Body of pancreas (tissue), 4 donors: ENCODE measurements at regions not wholly inside any gene's neighbourhood (a gene's known extent, or its start where the extent isn't known, plus 50 kb on each side); places are given as distances from the start of the nearest gene placed in this dataset.
"Not testable (repeated sequence)": the region's sequence is repeated elsewhere in the genome, so short reads cannot be mapped to it uniquely, and the experiment has no call there.

Experiments
- ATAC-seq: fragments of 150-250 bp; one replicate; pipeline ENCODE4 v1.9.1; 2016
- DNase-seq, 4 donors: peaks; one replicate each; pipeline ENCODE4 v3.0.0-alpha.2; 2019
- H3K27ac ChIP-seq, 4 donors: fragments of 200-600 bp; sonication (generic); 1 replicate in 3 of 4; 2 replicates in 1 of 4; pipeline versions ENCODE4 v1.5.1 to v1.6.1; 2016 to 2019; ENCODE audit warnings: mild to moderate bottlenecking in 1 of 4, mixed read lengths in 1 of 4, moderate library complexity in 1 of 4
- H3K27me3 ChIP-seq, 2 donors: fragments of 200-600 bp; sonication (generic); one replicate each; pipeline ENCODE4 v1.6.0; 2016; ENCODE audit warnings: mild to moderate bottlenecking in 1 of 2
- H3K36me3 ChIP-seq, 2 donors: fragments of 200-600 bp; sonication (generic); replicated peaks in 1 of 2; 2 replicates each; pipeline ENCODE4 v1.5.1; 2016; ENCODE audit warnings: low read depth in 2 of 2; ENCODE audit not compliant: insufficient read depth in 1 of 2
- H3K4me1 ChIP-seq: fragments of 200-600 bp; sonication (generic); one replicate; pipeline ENCODE4 v1.6.0; 2016
- H3K4me3 ChIP-seq, 2 donors: fragments of 200-600 bp; sonication (generic); 1 replicate in 1 of 2; 2 replicates in 1 of 2; pipeline ENCODE4 v1.5.1; 2016 to 2019
- H3K9me3 ChIP-seq, 3 donors: fragments of 200-600 bp; sonication (generic); 1 replicate in 2 of 3; 2 replicates in 1 of 3; pipeline ENCODE4 v1.5.1; 2016
- POLR2A ChIP-seq, 3 donors: fragments of 450-650 bp; IDR thresholded peaks; one replicate each; pipeline ENCODE4 v1.6.1; 2016; ENCODE audit warnings: antibody characterized with exemption in 3 of 3, mild to moderate bottlenecking in 2 of 3
- WGBS, 2 donors: methylation state at CpG; one replicate each; pipeline ENCODE4 v1.1.5; 2017; 5-methylcytosine and 5-hydroxymethylcytosine counted together
- intact Hi-C: fragments of 100-400 bp; cut with DNase I; formaldehyde crosslinking; loops from one replicate; pipeline ENCODE4 v1.15.1; 2023
- TF ChIP-seq, protein P1 (sequence below), 7 experiments: fragments of 450-650 bp in 4 of 7; fragments of 200-600 bp in 3 of 7; sonication (generic) in 3 of 7; IDR thresholded peaks; one replicate each; pipeline ENCODE4 v1.5.1; 2016 to 2019; ENCODE audit warnings: antibody characterized with exemption in 7 of 7

DNA sequence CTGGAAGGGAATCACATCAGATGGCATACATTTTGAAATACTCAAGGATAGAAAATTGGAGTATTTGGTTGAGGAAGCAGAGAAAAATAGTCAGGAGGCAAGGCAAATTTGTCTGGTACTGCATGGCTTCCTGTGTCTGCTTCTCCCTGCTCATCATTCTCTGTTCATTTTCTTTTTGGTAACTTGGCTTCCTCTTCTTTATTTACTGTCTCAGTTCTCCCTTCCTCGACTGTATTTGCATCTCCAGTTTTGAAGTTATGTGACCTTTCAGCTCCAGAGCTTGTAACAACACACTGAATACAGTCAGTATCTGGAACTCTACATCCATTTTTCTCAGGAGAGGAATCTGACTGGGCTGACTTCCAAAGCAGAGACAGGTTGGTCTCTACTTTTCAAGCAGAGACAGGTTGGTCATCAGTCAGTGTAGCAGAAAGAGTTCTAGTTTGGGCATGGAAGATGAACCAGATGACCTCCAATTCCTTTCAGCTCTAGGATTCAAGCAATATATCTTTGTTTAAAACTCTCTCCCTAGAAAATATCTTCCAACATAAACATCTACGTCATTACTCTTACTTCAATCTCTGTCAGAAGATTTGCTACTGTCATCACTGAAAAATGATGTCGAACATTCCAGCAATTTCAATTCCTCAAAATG lies 571.2 kb downstream of the ADGRL2 start:
- 55% methylated on average over 3 of the region's 3 CpGs for WGBS, 2 donors

DNA sequence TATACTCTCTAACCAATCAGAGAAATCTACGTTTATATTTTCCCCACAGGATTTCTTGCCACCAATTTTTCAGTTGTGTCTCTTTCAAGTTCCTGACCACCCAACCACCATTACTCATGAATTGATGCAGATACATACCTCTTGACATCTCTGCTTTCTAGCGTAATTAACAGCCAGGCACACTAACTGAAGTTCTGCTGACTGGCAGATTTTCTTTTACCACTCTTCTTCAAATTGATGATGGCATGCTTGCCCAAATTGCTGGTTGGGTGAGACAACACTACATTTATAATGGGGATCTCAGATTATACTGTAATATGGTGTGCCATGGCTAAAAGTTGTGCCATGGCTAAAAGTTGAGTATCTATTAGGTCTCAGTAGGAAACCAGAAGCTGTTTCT lies 566.7 kb downstream of the ADGRL2 start:
- Histone ChIP-seq H3K9me3 (no peaks in the 10 kb centered on the region), H3K27me3 (no peaks in the 10 kb centered on the region), H3K36me3 (no peaks in the 10 kb centered on the region), H3K27ac (no peak overlapping the region), H3K4me3 (no peak overlapping the region), H3K4me1 (no peaks in the 10 kb centered on the region)
- WGBS, 2 donors = 78 to 86% methylated on average over 2 of the region's 2 CpGs
- intact Hi-C loops = no loop called here
- no peak for DNase-seq
- TF ChIP-seq, protein P1, sequence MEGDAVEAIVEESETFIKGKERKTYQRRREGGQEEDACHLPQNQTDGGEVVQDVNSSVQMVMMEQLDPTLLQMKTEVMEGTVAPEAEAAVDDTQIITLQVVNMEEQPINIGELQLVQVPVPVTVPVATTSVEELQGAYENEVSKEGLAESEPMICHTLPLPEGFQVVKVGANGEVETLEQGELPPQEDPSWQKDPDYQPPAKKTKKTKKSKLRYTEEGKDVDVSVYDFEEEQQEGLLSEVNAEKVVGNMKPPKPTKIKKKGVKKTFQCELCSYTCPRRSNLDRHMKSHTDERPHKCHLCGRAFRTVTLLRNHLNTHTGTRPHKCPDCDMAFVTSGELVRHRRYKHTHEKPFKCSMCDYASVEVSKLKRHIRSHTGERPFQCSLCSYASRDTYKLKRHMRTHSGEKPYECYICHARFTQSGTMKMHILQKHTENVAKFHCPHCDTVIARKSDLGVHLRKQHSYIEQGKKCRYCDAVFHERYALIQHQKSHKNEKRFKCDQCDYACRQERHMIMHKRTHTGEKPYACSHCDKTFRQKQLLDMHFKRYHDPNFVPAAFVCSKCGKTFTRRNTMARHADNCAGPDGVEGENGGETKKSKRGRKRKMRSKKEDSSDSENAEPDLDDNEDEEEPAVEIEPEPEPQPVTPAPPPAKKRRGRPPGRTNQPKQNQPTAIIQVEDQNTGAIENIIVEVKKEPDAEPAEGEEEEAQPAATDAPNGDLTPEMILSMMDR (IDR thresholded peaks at IDR 0.05) = no peak
- no peak for TF ChIP-seq POLR2A (IDR thresholded peaks at IDR 0.05)
- no peak for ATAC-seq

More for the DNA sequence above, 571.2 kb downstream of the ADGRL2 start:
- TF ChIP-seq POLR2A (IDR thresholded peaks at IDR 0.05) = no peak
- TF ChIP-seq, protein P1 (IDR thresholded peaks at IDR 0.05) = no peak
- DNase-seq = no peak
- Histone ChIP-seq H3K9me3 (no peaks in the 10 kb centered on the region), H3K27ac (no peak overlapping the region), H3K4me3 (no peak overlapping the region), H3K36me3 (no peaks in the 10 kb centered on the region), H3K4me1 (no peaks in the 10 kb centered on the region), H3K27me3 (no peaks in the 10 kb centered on the region)
- intact Hi-C loops = no loop called here
- ATAC-seq = no peak

DNA sequence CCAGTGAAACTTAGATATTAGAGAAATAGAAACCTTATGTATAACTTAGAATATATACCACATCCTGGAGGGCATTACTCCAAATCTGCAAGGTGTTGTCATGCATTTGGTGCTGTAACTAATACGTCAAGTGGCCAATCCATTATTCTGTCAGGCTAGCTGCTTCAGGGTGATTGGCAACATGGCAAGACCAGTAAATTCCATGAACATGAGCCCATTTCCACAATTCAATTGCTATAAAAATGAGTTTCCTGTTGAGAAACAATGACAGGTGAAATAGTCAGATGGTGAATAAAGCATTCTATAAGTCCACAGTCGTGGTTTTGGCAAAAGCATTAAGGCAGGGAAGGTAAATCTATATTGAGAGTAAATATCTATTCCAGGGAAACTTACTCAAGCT lies 566.0 kb downstream of the ADGRL2 start:
- H3K4me3 ChIP-seq = no peak overlapping the region
- no peak for DNase-seq
- no peaks in the 10 kb centered on the region for H3K36me3 ChIP-seq
- ATAC-seq = no peak
- H3K27me3 ChIP-seq = no peaks in the 10 kb centered on the region
- H3K4me1 ChIP-seq = no peaks in the 10 kb centered on the region
- intact Hi-C loops = no loop called here
- no peaks in the 10 kb centered on the region for H3K9me3 ChIP-seq
- H3K27ac ChIP-seq = no peak overlapping the region
- TF ChIP-seq, protein P1 (IDR thresholded peaks at IDR 0.05) = no peak
- 61 to 67% methylated on average over 2 of the region's 2 CpGs for WGBS, 2 donors

DNA sequence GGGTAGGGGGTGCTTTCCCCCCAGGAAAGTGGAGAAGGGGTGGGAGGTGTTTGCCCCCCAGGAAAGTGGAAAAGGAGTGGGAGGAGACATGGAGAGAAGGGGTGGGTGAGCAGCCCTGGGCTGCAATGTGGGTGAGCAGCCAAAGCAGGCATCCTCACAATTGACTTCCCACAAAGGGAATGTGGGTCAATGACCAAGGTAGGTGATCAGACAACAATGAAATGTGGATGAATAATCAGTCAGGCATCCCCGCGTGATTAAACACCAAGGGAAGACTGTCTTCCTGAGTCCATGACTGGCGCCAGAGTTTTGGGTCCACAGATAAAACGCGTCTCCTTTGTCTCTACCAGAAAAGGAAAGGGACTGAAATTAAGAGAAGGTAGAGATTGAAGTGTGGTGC lies 558.8 kb downstream of the ADGRL2 start:
- H3K4me3 ChIP-seq, H3K4me1 ChIP-seq, H3K27ac ChIP-seq, H3K27me3 ChIP-seq, ATAC-seq, DNase-seq, H3K36me3 ChIP-seq, H3K9me3 ChIP-seq, intact Hi-C loops: not testable (repeated sequence)
- WGBS, 2 donors = 81 to 86% methylated on average over 5 of the region's 5 CpGs

DNA sequence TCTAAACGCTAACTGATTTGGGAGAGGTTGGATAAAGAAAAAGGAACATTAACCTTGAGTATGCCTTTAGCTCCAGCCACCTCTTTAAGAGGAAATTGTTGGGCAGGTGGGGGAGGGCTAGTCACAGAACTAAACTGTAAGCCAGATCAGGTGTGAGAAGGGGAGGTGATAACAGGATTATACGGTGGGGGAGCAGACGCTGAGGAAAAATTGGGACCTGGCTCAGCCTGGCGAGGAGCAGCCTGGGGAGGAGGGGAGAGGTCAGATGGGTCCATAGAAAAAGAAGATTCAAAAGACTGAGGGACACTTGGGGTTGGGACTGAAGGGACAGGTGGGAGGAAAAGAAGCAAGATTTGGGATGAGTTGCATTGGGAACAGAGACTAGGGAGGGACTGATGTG lies 558.0 kb downstream of the ADGRL2 start:
- 55% methylated on average over 4 of the region's 4 CpGs for WGBS, 2 donors
- intact Hi-C loops, H3K4me1 ChIP-seq: not testable (repeated sequence)

DNA sequence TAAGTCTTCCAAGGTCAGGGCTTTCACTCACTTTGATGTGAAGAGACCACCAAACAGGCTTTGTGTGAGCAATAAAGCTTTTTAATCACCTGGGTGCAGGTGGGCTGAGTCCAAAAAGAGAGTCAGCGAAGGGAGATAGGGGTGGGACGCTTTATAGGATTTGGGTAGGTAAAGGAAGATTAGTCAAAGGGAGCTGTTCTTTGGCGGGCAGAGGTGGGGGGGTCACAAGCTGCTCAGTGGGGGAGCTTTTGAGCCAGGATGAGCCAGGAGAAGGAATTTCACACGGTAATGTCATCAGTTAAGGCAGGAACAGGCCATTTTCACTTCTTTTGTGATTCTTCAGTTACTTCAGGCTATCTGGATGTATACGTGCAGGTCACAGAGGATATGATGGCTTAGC lies 553.8 kb downstream of the ADGRL2 start:
- H3K27me3 ChIP-seq, ATAC-seq, H3K4me3 ChIP-seq, H3K36me3 ChIP-seq, intact Hi-C loops, H3K9me3 ChIP-seq, H3K4me1 ChIP-seq, DNase-seq, H3K27ac ChIP-seq: not testable (repeated sequence)
- WGBS, 2 donors = 78 to 80% methylated on average over 5 of the region's 5 CpGs

More for the DNA sequence above, 558.0 kb downstream of the ADGRL2 start:
- H3K36me3 ChIP-seq, ATAC-seq, H3K4me3 ChIP-seq, H3K9me3 ChIP-seq, H3K27me3 ChIP-seq, H3K27ac ChIP-seq, DNase-seq: not testable (repeated sequence)
